Fibroblast of lung (primary cell): ENCODE measurements at regions not wholly inside any gene's neighbourhood (a gene's known extent, or its start where the extent isn't known, plus 50 kb on each side); places are given as distances from the start of the nearest gene placed in this dataset.

Source experiments
- DNase-seq, 2 donors: peaks; one replicate each; pipeline versions ENCODE4 v3.0.0 to v3.0.0-alpha.2; 2010; ENCODE audit warnings: low read depth in 2 of 2
- H2AFZ ChIP-seq: 2 replicates; pipeline ENCODE4 v1.5.1; 2012; ENCODE audit warnings: low read length, control low read depth, inconsistent platforms
- H3K27ac ChIP-seq: 2 replicates; pipeline ENCODE4 v1.5.1; 2011; ENCODE audit warnings: low read length, control low read depth; ENCODE audit not compliant: insufficient read depth
- H3K27me3 ChIP-seq: 2 replicates; pipeline ENCODE4 v1.5.1; 2011; ENCODE audit warnings: mild to moderate bottlenecking, low read length; ENCODE audit not compliant: control insufficient read depth, insufficient read depth
- H3K36me3 ChIP-seq: 2 replicates; pipeline ENCODE4 v1.5.1; 2011; ENCODE audit warnings: low read length; ENCODE audit not compliant: control insufficient read depth, insufficient read depth
- H3K4me1 ChIP-seq: 2 replicates; pipeline ENCODE4 v1.5.1; 2011; ENCODE audit warnings: low read length; ENCODE audit not compliant: control insufficient read depth, insufficient read depth; ENCODE audit errors: extremely low read depth
- H3K4me2 ChIP-seq: 2 replicates; pipeline ENCODE4 v1.5.1; 2011; ENCODE audit warnings: low read length, control low read depth; ENCODE audit not compliant: insufficient read depth; ENCODE audit errors: extremely low read depth
- H3K4me3 ChIP-seq, 4 experiments: fragments of 200-600 bp in 1 of 4; sonication (generic) in 1 of 4; replicated peaks in 1 of 4; 2 replicates each; pipeline ENCODE4 v1.5.1; 2011 to 2016; ENCODE audit warnings: low read length in 4 of 4, low read depth in 3 of 4, mild to moderate bottlenecking in 3 of 4, control low read depth in 2 of 4, inconsistent platforms in 1 of 4, mixed read lengths in 1 of 4; ENCODE audit not compliant: insufficient read depth in 1 of 4; ENCODE audit errors: control extremely low read depth in 1 of 4
- H3K79me2 ChIP-seq: 2 replicates; pipeline ENCODE4 v1.5.1; 2012; ENCODE audit warnings: mild to moderate bottlenecking, low read length, inconsistent platforms; ENCODE audit not compliant: control insufficient read depth, insufficient read depth
- H3K9ac ChIP-seq: 2 replicates; pipeline ENCODE4 v1.5.1; 2011; ENCODE audit warnings: mild to moderate bottlenecking, low read length, control low read depth; ENCODE audit not compliant: insufficient read depth
- H3K9me3 ChIP-seq: 2 replicates; pipeline ENCODE4 v1.5.1; 2012; ENCODE audit warnings: low read depth, low read length; ENCODE audit not compliant: control insufficient read depth, insufficient read depth
- H4K20me1 ChIP-seq: 2 replicates; pipeline ENCODE4 v1.5.1; 2011; ENCODE audit warnings: low read length; ENCODE audit not compliant: control insufficient read depth, insufficient read depth; ENCODE audit errors: extremely low read depth
- CTCF ChIP-seq, 2 donors: IDR thresholded peaks in 1 of 2; conservative IDR thresholded peaks in 1 of 2; 1 replicate in 1 of 2; 2 replicates in 1 of 2; pipeline ENCODE4 v1.5.1; 2011 to 2012; ENCODE audit warnings: low read length in 2 of 2, control low read depth in 1 of 2, inconsistent platforms in 1 of 2, low read depth in 1 of 2, mild to moderate bottlenecking in 1 of 2
- EZH2 ChIP-seq: IDR thresholded peaks from 2 replicates; pipeline ENCODE4 v1.5.1; 2012; ENCODE audit warnings: low read length, control low read depth, mild to moderate bottlenecking; ENCODE audit errors: missing control alignments

- Histone ChIP-seq H3K9me3 (no peaks in the 10 kb centered on the region), H3K4me3 (no peak overlapping the region), H3K4me2 (no peak overlapping the region), H3K4me1 (no peaks in the 10 kb centered on the region), H3K27ac (no peak overlapping the region), H3K36me3 (no peaks in the 10 kb centered on the region), H3K9ac (no peak overlapping the region), H2AFZ (no peak overlapping the region), H3K79me2 (no peaks in the 10 kb centered on the region), H3K27me3 (no peaks in the 10 kb centered on the region), H4K20me1 (no peaks in the 10 kb centered on the region)
- TF ChIP-seq EZH2: no peak
- no peak for TF ChIP-seq CTCF (conservative IDR thresholded peaks at IDR 0.05 in 1 of 2, IDR thresholded peaks at IDR 0.05 in 1 of 2; ENCODE audit: low read depth in 1 of 2, low read length in 2 of 2)
- no peak for DNase-seq
Observed at GRCh38 chr6:139612135-139612465, 237.7 kb upstream of the CITED2 start.

- Histone ChIP-seq H3K4me1 (no peaks in the 10 kb centered on the region), H3K27ac (no peak overlapping the region), H3K27me3 (no peaks in the 10 kb centered on the region), H3K36me3 (no peaks in the 10 kb centered on the region), H3K4me3 (no peak overlapping the region), H3K9me3 (no peaks in the 10 kb centered on the region), H3K4me2 (no peak overlapping the region), H4K20me1 (no peaks in the 10 kb centered on the region), H3K9ac (no peak overlapping the region), H3K79me2 (no peaks in the 10 kb centered on the region), H2AFZ (no peak overlapping the region)
- no peak for DNase-seq
- no peak for TF ChIP-seq CTCF (conservative IDR thresholded peaks at IDR 0.05 in 1 of 2, IDR thresholded peaks at IDR 0.05 in 1 of 2; ENCODE audit: low read depth in 1 of 2, low read length in 2 of 2)
- no peak for TF ChIP-seq EZH2
Observed at GRCh38 chr6:139611327-139612134, 237.1 kb upstream of the CITED2 start.

- no peak overlapping the region for H2AFZ ChIP-seq
- H4K20me1 ChIP-seq: no peaks in the 10 kb centered on the region
- no peak overlapping the region for H3K9ac ChIP-seq
- DNase-seq: peak; percentile 46 to 51
- H3K4me3 ChIP-seq: no peak overlapping the region
- no peaks in the 10 kb centered on the region for H3K4me1 ChIP-seq
- H3K9me3 ChIP-seq: no peaks in the 10 kb centered on the region
- TF ChIP-seq EZH2 (no peak), CTCF (conservative IDR thresholded peaks at IDR 0.05 in 1 of 2, IDR thresholded peaks at IDR 0.05 in 1 of 2; ENCODE audit: low read depth in 1 of 2, low read length in 2 of 2) (no peak)
- H3K27me3 ChIP-seq: no peaks in the 10 kb centered on the region
- no peaks in the 10 kb centered on the region for H3K79me2 ChIP-seq
- H3K4me2 ChIP-seq: no peak overlapping the region
- H3K27ac ChIP-seq: no peak overlapping the region
- H3K36me3 ChIP-seq: no peaks in the 10 kb centered on the region
Observed at GRCh38 chr6:139608466-139609261, 234.2 kb upstream of the CITED2 start.
